NT2/D1 (cell line): ENCODE measurements at regions not wholly inside any gene's neighbourhood (a gene's known extent, or its start where the extent isn't known, plus 50 kb on each side); places are given as distances from the start of the nearest gene placed in this dataset.

ENCODE experiments used
- SUZ12 ChIP-seq: IDR thresholded peaks from 2 replicates; pipeline ENCODE4 v1.6.1; 2011; ENCODE audit not compliant: insufficient read length, insufficient read depth; ENCODE audit errors: extremely low read depth
- YY1 ChIP-seq: IDR thresholded peaks from 2 replicates; pipeline ENCODE4 v1.6.1; 2011; ENCODE audit not compliant: insufficient read length, insufficient read depth
- ZNF274 ChIP-seq: IDR thresholded peaks from 2 replicates; pipeline ENCODE4 v1.6.1; 2011; ENCODE audit warnings: mild to moderate bottlenecking, low read depth, low read length

GRCh38 chr7:97506728-97507127, 225.2 kb upstream of the TAC1 start:
- TF ChIP-seq YY1 (no peak), ZNF274 (no peak), SUZ12 (no peak)
